Neural crest cell (in vitro differentiated cells): ENCODE measurements at regions not wholly inside any gene's neighbourhood (a gene's known extent, or its start where the extent isn't known, plus 50 kb on each side); places are given as distances from the start of the nearest gene placed in this dataset.

Source experiments
- DNase-seq: peaks from one replicate; pipeline ENCODE4 v3.0.0; 2021; ENCODE audit warnings: low read depth, mixed read lengths, low spot score
- H3K27ac Mint-ChIP-seq: one replicate; pipeline ENCODE4 v1.8.0; 2021; ENCODE audit warnings: mild to moderate bottlenecking, mixed read lengths; ENCODE audit not compliant: unreplicated experiment
- H3K27me3 Mint-ChIP-seq: 2 replicates; pipeline ENCODE4 v1.8.0; 2021; ENCODE audit warnings: low read depth, mild to moderate bottlenecking, mixed read lengths
- H3K36me3 Mint-ChIP-seq: 2 replicates; pipeline ENCODE4 v1.8.0; 2021; ENCODE audit warnings: low read depth, mild to moderate bottlenecking, mixed read lengths
- H3K4me1 Mint-ChIP-seq: 2 replicates; pipeline ENCODE4 v1.8.0; 2021; ENCODE audit warnings: mixed read lengths
- H3K4me3 Mint-ChIP-seq: one replicate; pipeline ENCODE4 v1.8.0; 2021; ENCODE audit warnings: mild to moderate bottlenecking, mixed read lengths
- H3K9me3 Mint-ChIP-seq: 2 replicates; pipeline ENCODE4 v1.8.0; 2021; ENCODE audit warnings: mixed read lengths
- TF ChIP-seq, protein P1 (sequence below): fragments of 200-600 bp; sonication (generic); conservative IDR thresholded peaks from 2 replicates; pipeline ENCODE4 v1.5.0; 2021; ENCODE audit warnings: antibody characterized with exemption, mild to moderate bottlenecking

DNA sequence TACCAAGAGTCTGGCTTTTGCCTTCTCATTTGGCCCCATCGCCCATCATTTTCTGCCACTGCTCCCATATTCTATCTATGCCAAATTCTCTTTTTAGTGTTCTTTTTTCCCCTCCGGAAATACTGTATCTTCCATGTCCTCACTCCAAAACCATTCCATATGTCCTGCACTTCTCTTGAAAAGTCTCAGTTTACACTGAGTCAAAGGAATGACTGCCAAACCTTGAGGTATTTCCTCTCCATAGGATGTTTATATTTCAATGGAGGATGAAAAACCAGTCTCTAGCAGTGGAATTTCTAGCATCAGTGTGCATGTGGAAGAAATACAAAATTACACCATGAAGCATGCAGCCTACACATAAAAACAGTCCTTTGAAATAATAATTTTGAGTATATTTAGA, 121.4 kb upstream of the PHYHIPL start:
- TF ChIP-seq, protein P1, sequence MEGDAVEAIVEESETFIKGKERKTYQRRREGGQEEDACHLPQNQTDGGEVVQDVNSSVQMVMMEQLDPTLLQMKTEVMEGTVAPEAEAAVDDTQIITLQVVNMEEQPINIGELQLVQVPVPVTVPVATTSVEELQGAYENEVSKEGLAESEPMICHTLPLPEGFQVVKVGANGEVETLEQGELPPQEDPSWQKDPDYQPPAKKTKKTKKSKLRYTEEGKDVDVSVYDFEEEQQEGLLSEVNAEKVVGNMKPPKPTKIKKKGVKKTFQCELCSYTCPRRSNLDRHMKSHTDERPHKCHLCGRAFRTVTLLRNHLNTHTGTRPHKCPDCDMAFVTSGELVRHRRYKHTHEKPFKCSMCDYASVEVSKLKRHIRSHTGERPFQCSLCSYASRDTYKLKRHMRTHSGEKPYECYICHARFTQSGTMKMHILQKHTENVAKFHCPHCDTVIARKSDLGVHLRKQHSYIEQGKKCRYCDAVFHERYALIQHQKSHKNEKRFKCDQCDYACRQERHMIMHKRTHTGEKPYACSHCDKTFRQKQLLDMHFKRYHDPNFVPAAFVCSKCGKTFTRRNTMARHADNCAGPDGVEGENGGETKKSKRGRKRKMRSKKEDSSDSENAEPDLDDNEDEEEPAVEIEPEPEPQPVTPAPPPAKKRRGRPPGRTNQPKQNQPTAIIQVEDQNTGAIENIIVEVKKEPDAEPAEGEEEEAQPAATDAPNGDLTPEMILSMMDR, result no peak
- no peak for DNase-seq
- Mint-ChIP-seq H3K27me3 (no peaks in the 10 kb centered on the region), H3K4me1 (no peaks in the 10 kb centered on the region), H3K27ac (no peak overlapping the region), H3K36me3 (peaks cover 16% of the 10 kb centered on the region), H3K9me3 (peaks cover 29% of the 10 kb centered on the region), H3K4me3 (no peak overlapping the region)

DNA sequence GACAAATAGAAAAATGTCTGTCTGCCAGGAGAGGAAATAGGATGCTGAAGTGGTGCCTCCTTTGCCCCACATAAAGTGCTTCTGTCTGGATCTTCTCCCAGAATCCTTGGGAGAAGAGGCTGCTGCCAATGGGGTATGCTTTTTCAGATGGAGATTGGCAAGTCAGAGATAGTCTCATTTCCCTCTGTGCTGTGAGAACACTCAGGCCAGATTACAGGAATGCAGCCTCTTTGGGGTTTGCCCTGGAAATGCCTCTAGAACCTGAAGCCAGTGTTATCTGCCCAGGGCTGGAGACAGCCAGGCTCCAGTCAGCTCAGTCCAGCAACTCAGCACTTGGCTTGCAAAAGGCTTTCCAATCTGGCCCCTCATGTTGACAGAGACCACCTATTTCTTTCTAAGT, 119.1 kb upstream of the PHYHIPL start:
- peaks cover 5% of the 10 kb centered on the region for H3K36me3 Mint-ChIP-seq
- no peaks in the 10 kb centered on the region for H3K4me1 Mint-ChIP-seq
- no peak overlapping the region for H3K4me3 Mint-ChIP-seq
- no peaks in the 10 kb centered on the region for H3K27me3 Mint-ChIP-seq
- TF ChIP-seq, protein P1, result no peak
- H3K27ac Mint-ChIP-seq, result no peak overlapping the region
- H3K9me3 Mint-ChIP-seq, result peaks cover 17% of the 10 kb centered on the region
- DNase-seq, result no peak

DNA sequence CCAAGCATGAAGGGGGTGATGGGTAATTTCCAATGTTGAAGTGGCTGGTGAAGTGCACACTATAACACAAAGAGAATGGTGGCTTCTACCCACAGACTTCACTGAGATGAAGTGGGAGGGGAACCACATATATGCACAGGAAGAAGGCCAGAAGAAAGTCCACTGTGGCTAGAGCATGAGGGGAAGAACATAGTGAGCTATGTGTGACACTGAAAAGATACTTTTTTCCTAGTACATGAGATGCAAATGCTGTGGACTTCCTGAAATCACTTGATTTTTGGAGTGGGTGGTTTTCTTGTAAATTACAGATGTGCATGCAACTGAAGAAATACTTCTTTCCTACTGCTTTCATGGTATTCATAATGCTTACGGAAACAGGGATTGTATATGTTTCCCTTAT, 115.6 kb upstream of the PHYHIPL start:
- TF ChIP-seq, protein P1, result no peak
- DNase-seq, result no peak
- no peak overlapping the region for H3K27ac Mint-ChIP-seq

DNA sequence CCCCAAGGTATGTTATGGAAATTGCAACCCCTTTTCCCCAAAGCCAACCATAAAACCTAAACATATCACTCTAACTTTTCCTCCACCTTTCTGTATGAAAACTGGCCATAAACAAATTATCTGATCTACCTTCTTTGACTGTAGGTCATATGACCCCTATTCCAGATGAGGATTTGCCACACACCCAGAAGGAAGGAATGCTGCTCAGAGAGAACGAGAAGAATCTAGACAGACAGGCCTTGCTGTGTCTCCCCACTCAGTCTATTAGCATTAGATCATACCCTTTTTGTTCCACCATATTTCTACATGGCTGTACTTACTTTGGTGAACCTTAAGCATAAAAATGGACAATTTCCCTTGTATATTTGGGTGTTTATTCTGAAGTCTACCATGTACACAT, 113.0 kb upstream of the PHYHIPL start:
- H3K27me3 Mint-ChIP-seq, result no peaks in the 10 kb centered on the region
- no peak overlapping the region for H3K27ac Mint-ChIP-seq
- peaks cover 4% of the 10 kb centered on the region for H3K9me3 Mint-ChIP-seq
- H3K4me3 Mint-ChIP-seq, result no peak overlapping the region
- H3K36me3 Mint-ChIP-seq, result no peaks in the 10 kb centered on the region
- TF ChIP-seq, protein P1, result no peak
- no peak for DNase-seq
- peaks cover 21% of the 10 kb centered on the region for H3K4me1 Mint-ChIP-seq

More for the DNA sequence above, 115.6 kb upstream of the PHYHIPL start:
- no peaks in the 10 kb centered on the region for H3K9me3 Mint-ChIP-seq
- peaks cover 17% of the 10 kb centered on the region for H3K4me1 Mint-ChIP-seq
- no peak overlapping the region for H3K4me3 Mint-ChIP-seq
- H3K27me3 Mint-ChIP-seq, result no peaks in the 10 kb centered on the region
- H3K36me3 Mint-ChIP-seq, result no peaks in the 10 kb centered on the region

DNA sequence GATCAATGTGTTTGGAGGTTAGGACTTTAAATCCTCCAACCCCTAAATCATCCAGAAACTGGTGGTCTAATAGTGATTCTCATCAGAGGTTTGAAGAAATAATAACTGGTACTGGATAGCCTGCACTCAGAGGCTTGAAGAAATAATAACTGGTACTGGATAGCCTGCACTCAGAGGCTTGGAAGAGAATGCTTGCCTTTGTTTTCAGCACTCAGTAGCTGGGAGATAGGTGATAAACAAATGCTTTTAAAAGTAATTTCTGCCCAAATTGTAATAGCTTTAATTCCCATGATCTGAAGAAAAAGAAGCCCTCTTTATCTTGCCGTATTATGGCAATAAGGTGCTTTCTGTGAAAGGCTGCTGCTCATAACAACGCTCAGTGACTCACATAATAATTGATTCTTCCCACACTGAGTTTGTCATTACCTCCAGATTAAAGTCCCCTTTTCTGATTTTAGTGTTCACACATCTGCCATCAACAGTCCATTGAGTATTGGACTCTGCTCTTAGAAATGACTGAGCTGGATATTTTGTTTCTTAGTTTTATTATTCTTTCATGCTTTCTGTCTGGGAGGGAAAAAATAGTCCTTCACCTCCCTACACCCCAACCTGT, 112.3 kb upstream of the PHYHIPL start:
- no peaks in the 10 kb centered on the region for H3K36me3 Mint-ChIP-seq
- H3K27me3 Mint-ChIP-seq, result no peaks in the 10 kb centered on the region
- peaks cover 4% of the 10 kb centered on the region for H3K9me3 Mint-ChIP-seq
- H3K4me1 Mint-ChIP-seq, result peaks cover 21% of the 10 kb centered on the region
- no peak overlapping the region for H3K27ac Mint-ChIP-seq
- no peak for DNase-seq
- no peak overlapping the region for H3K4me3 Mint-ChIP-seq
- TF ChIP-seq, protein P1, result no peak
